Peyer's patch (tissue), 4 donors: ENCODE measurements at regions not wholly inside any gene's neighbourhood (a gene's known extent, or its start where the extent isn't known, plus 50 kb on each side); places are given as distances from the start of the nearest gene placed in this dataset.

Experiments used
- DNase-seq, 3 donors: peaks; one replicate each; pipeline ENCODE4 v3.0.0-alpha.2; 2017 to 2019
- H3K27ac ChIP-seq, 4 donors: fragments of 200-600 bp; sonication (generic); one replicate each; pipeline ENCODE4 v1.5.1; 2016 to 2019
- H3K27me3 ChIP-seq, 2 donors: fragments of 200-600 bp; sonication (generic); one replicate each; pipeline ENCODE4 v1.5.1; 2019
- H3K36me3 ChIP-seq, 3 donors: fragments of 200-600 bp; sonication (generic); one replicate each; pipeline ENCODE4 v1.5.1; 2016 to 2019
- H3K4me1 ChIP-seq, 4 donors: fragments of 200-600 bp; sonication (generic); one replicate each; pipeline ENCODE4 v1.5.1; 2016 to 2019
- H3K4me3 ChIP-seq, 4 donors: fragments of 200-600 bp; sonication (generic); 1 replicate in 3 of 4; 2 replicates in 1 of 4; pipeline ENCODE4 v1.5.1; 2016 to 2019; ENCODE audit warnings: mild to moderate bottlenecking in 1 of 4
- H3K9me3 ChIP-seq, 4 donors: fragments of 200-600 bp; sonication (generic); one replicate each; pipeline ENCODE4 v1.5.1; 2016 to 2019; ENCODE audit warnings: mild to moderate bottlenecking in 1 of 4
- POLR2A ChIP-seq, 2 donors: fragments of 450-650 bp; IDR thresholded peaks; one replicate each; pipeline ENCODE4 v1.5.1; 2017; ENCODE audit warnings: antibody characterized with exemption in 2 of 2, mild to moderate bottlenecking in 2 of 2, moderate library complexity in 2 of 2
- TF ChIP-seq, protein P1 (sequence below), 6 experiments: fragments of 450-650 bp in 4 of 6; fragments of 200-600 bp in 2 of 6; sonication (generic) in 1 of 6; IDR thresholded peaks; one replicate each; pipeline ENCODE4 v1.5.1; 2017 to 2019; ENCODE audit warnings: antibody characterized with exemption in 6 of 6, mild to moderate bottlenecking in 3 of 6, moderate library complexity in 1 of 6

GRCh38 chr11:128231845-128232410, 355.4 kb downstream of the ETS1 start:
- no peaks in the 10 kb centered on the region for H3K4me1 ChIP-seq
- no peak overlapping the region for H3K4me3 ChIP-seq
- no peaks in the 10 kb centered on the region for H3K9me3 ChIP-seq
- DNase-seq: no peak
- H3K27me3 ChIP-seq: no peaks in the 10 kb centered on the region
- no peaks in the 10 kb centered on the region for H3K36me3 ChIP-seq
- TF ChIP-seq POLR2A (IDR thresholded peaks at IDR 0.05): no peak
- TF ChIP-seq, protein P1, sequence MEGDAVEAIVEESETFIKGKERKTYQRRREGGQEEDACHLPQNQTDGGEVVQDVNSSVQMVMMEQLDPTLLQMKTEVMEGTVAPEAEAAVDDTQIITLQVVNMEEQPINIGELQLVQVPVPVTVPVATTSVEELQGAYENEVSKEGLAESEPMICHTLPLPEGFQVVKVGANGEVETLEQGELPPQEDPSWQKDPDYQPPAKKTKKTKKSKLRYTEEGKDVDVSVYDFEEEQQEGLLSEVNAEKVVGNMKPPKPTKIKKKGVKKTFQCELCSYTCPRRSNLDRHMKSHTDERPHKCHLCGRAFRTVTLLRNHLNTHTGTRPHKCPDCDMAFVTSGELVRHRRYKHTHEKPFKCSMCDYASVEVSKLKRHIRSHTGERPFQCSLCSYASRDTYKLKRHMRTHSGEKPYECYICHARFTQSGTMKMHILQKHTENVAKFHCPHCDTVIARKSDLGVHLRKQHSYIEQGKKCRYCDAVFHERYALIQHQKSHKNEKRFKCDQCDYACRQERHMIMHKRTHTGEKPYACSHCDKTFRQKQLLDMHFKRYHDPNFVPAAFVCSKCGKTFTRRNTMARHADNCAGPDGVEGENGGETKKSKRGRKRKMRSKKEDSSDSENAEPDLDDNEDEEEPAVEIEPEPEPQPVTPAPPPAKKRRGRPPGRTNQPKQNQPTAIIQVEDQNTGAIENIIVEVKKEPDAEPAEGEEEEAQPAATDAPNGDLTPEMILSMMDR (IDR thresholded peaks at IDR 0.05): no peak
- no peak overlapping the region for H3K27ac ChIP-seq

DNA sequence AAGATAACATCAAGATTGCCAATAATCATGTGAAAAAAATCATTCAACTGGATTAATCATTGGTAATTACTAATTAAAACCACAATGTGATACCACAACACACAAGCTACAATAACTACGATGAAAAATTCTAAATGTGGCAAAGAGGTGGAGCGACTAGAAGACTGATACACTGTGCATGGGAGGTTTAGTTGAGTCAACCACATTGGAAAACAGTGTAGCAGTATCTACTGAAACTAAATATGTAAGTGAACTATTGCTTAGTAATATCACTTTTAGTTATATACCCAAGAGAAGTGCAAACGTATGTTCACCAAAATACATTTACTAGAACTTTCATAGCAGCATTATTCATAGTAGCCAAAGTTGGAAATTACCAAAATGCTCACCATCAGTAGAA, 359.9 kb downstream of the ETS1 start:
- Histone ChIP-seq H3K4me3 (no peak overlapping the region), H3K9me3 (no peaks in the 10 kb centered on the region), H3K4me1 (no peaks in the 10 kb centered on the region), H3K36me3 (no peaks in the 10 kb centered on the region), H3K27me3 (no peaks in the 10 kb centered on the region), H3K27ac (no peak overlapping the region)
- no peak for DNase-seq
- no peak for TF ChIP-seq POLR2A (IDR thresholded peaks at IDR 0.05)
- TF ChIP-seq, protein P1 (IDR thresholded peaks at IDR 0.05): no peak

DNA sequence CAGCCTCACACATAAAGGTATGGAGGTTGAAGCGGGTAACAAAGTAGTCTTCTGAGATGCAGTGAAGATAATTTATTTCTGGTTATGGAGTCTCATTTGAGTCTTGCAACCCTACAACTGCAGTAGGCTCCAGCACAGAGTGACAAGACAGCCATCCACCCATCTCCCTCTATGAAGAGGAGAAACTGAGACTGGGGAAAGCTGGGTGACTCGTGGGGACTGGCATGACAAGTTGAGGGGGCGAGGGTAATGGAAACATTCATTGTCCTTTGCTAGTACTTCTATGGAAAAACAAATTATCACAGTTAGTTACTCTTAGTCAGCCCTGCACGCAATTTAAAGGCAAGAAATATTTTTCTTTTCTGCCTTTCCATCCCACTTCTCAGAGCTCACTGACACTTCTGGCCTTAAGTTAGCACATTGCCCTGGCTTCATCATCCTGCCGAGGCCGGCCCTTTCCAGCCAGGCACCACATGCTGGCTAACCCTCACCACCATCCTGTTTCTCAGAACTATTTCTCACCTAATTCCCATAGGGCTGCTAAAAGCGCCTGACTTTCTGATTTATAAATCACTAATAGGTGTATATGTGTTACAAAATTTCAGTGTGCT, 361.1 kb downstream of the ETS1 start:
- DNase-seq: no peak
- TF ChIP-seq, protein P1 (IDR thresholded peaks at IDR 0.05): no peak
- no peak for TF ChIP-seq POLR2A (IDR thresholded peaks at IDR 0.05)
- H3K4me1 ChIP-seq: no peaks in the 10 kb centered on the region

GRCh38 chr11:128222245-128222884, 365.0 kb downstream of the ETS1 start:
- H3K36me3 ChIP-seq: no peaks in the 10 kb centered on the region
- no peaks in the 10 kb centered on the region for H3K4me1 ChIP-seq
- no peaks in the 10 kb centered on the region for H3K9me3 ChIP-seq
- H3K4me3 ChIP-seq: no peak overlapping the region
- TF ChIP-seq, protein P1 (IDR thresholded peaks at IDR 0.05): no peak
- no peak for TF ChIP-seq POLR2A (IDR thresholded peaks at IDR 0.05)
- no peak for DNase-seq
- H3K27me3 ChIP-seq: no peaks in the 10 kb centered on the region
- H3K27ac ChIP-seq: no peak overlapping the region

More for the DNA sequence above, 361.1 kb downstream of the ETS1 start:
- no peak overlapping the region for H3K4me3 ChIP-seq
- H3K27ac ChIP-seq: no peak overlapping the region
- H3K36me3 ChIP-seq: no peaks in the 10 kb centered on the region
- H3K9me3 ChIP-seq: no peaks in the 10 kb centered on the region
- no peaks in the 10 kb centered on the region for H3K27me3 ChIP-seq

- Histone ChIP-seq H3K27me3 (no peaks in the 10 kb centered on the region), H3K9me3 (no peaks in the 10 kb centered on the region), H3K27ac (no peak overlapping the region), H3K4me3 (no peak overlapping the region), H3K36me3 (no peaks in the 10 kb centered on the region), H3K4me1 (no peaks in the 10 kb centered on the region)
- DNase-seq: no peak
- TF ChIP-seq, protein P1 (IDR thresholded peaks at IDR 0.05): no peak
- TF ChIP-seq POLR2A (IDR thresholded peaks at IDR 0.05): no peak
These were observed 367.6 kb downstream of the ETS1 start for GRCh38 chr11:128219731-128220120.
